HK-2 (cell line): ENCODE measurements at regions not wholly inside any gene's neighbourhood (a gene's known extent, or its start where the extent isn't known, plus 50 kb on each side); places are given as distances from the start of the nearest gene placed in this dataset.
"Not testable (repeated sequence)": the region's sequence is repeated elsewhere in the genome, so short reads cannot be mapped to it uniquely, and the experiment has no call there.

Experiments used
- DNase-seq: peaks from one replicate; pipeline ENCODE4 v3.0.0-alpha.2; 2018; ENCODE audit not compliant: unreplicated experiment

GRCh38 chr18:44325903-44326635, 354.6 kb upstream of the SETBP1 start:
- peak; percentile 21 for DNase-seq

GRCh38 chr18:44331656-44332570, 348.8 kb upstream of the SETBP1 start:
- DNase-seq: no peak

GRCh38 chr18:44341759-44342158, 338.9 kb upstream of the SETBP1 start:
- DNase-seq: no peak

GRCh38 chr18:44342162-44342561, 338.5 kb upstream of the SETBP1 start:
- no peak for DNase-seq

- DNase-seq: no peak
Measured at GRCh38 chr18:44342946-44343345, 337.7 kb upstream of the SETBP1 start.

GRCh38 chr18:44343570-44343969, 337.1 kb upstream of the SETBP1 start:
- DNase-seq: no peak

- no peak for DNase-seq
Measured at GRCh38 chr18:44356566-44357157, 324.0 kb upstream of the SETBP1 start.

- no peak for DNase-seq
Measured at GRCh38 chr18:44358402-44358801, 322.3 kb upstream of the SETBP1 start.

GRCh38 chr18:44359741-44360140, 320.9 kb upstream of the SETBP1 start:
- DNase-seq: not testable (repeated sequence)

- DNase-seq: not testable (repeated sequence)
Measured at GRCh38 chr18:44362213-44362612, 318.5 kb upstream of the SETBP1 start.

- no peak for DNase-seq
Measured at GRCh38 chr18:44370861-44371260, 309.8 kb upstream of the SETBP1 start.

- no peak for DNase-seq
Measured at GRCh38 chr18:44374966-44375365, 305.7 kb upstream of the SETBP1 start.

GRCh38 chr18:44386401-44386800, 294.3 kb upstream of the SETBP1 start:
- no peak for DNase-seq

- DNase-seq: no peak
Measured at GRCh38 chr18:44388329-44388728, 292.4 kb upstream of the SETBP1 start.

- no peak for DNase-seq
Measured at GRCh38 chr18:44392933-44393332, 287.8 kb upstream of the SETBP1 start.

GRCh38 chr18:44393406-44393805, 287.3 kb upstream of the SETBP1 start:
- no peak for DNase-seq

GRCh38 chr18:44396550-44396949, 284.1 kb upstream of the SETBP1 start:
- DNase-seq: no peak

GRCh38 chr18:44409071-44409470, 271.6 kb upstream of the SETBP1 start:
- no peak for DNase-seq

GRCh38 chr18:44409515-44409914, 271.2 kb upstream of the SETBP1 start:
- DNase-seq: no peak

- DNase-seq: no peak
Measured at GRCh38 chr18:44410740-44411139, 269.9 kb upstream of the SETBP1 start.

- no peak for DNase-seq
Measured at GRCh38 chr18:44411262-44411905, 269.3 kb upstream of the SETBP1 start.

GRCh38 chr18:44411976-44412375, 268.7 kb upstream of the SETBP1 start:
- no peak for DNase-seq
